ENCODE measurements at regions not wholly inside any gene's neighbourhood (a gene's known extent, or its start where the extent isn't known, plus 50 kb on each side); places are given as distances from the start of the nearest gene placed in this dataset.

DNA sequence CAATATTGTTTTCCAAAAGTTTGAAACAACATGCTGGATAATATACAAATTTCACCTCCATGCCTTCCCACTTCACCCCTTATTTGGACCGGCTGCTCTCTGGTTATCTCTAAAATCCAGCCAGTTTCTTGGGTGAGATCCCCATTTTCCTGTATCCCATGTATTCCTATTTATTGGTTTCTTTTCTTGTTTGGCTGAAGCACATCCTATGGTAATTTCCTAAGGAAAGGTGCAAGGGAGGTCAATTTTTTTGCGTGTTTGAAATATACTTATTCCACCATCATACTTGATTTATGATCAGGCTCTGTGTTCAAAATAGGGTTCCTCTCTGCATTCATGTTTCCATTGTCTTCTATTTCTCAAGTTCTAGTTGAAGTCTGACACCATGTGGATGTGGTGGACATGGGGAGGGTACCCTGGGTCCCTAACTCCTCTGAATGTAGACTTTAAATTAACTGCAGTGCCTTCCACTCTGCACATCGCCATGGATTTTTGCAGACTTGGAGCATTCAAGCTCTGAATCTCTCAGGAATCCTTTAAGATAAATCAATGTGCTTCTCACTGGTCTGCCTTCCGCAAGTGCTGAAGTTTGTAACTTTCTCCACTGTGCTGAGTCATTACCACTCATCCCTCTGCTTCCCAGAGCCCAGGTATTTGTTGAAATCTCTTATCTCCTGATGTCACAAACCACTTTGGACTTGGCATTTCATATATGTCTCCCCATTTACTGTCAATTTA lies 52.1 kb upstream of the TLE3 start:
- no peak for DNase-seq (ENCODE audit: low read depth)
- TF ChIP-seq, protein P1, sequence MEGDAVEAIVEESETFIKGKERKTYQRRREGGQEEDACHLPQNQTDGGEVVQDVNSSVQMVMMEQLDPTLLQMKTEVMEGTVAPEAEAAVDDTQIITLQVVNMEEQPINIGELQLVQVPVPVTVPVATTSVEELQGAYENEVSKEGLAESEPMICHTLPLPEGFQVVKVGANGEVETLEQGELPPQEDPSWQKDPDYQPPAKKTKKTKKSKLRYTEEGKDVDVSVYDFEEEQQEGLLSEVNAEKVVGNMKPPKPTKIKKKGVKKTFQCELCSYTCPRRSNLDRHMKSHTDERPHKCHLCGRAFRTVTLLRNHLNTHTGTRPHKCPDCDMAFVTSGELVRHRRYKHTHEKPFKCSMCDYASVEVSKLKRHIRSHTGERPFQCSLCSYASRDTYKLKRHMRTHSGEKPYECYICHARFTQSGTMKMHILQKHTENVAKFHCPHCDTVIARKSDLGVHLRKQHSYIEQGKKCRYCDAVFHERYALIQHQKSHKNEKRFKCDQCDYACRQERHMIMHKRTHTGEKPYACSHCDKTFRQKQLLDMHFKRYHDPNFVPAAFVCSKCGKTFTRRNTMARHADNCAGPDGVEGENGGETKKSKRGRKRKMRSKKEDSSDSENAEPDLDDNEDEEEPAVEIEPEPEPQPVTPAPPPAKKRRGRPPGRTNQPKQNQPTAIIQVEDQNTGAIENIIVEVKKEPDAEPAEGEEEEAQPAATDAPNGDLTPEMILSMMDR (conservative IDR thresholded peaks at IDR 0.05; ENCODE audit: low read depth, low read length): no peak
- H3K4me3 ChIP-seq (ENCODE audit: low read length): no peak overlapping the region

DNA sequence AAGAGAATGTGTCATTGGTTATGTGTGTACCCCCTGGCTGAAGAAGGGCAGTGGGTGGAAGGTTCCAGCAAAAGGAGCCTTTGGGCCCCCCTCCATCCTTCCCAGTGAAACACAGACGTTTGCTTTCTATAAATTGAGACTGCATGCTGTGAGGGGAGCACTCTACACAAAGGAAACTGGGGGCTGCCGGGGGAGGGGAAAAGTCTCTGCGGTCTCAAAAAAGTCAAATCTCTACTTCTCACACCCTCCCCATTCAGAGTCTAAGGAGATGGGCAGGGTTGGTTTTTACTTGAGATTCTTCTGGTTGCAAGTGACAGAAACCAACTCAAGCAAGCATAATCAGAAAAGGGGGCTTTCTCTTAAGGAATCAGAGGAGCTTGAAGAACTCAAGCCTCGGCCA lies 50.1 kb upstream of the TLE3 start:
- TF ChIP-seq, protein P1 (conservative IDR thresholded peaks at IDR 0.05; ENCODE audit: low read depth, low read length): no peak
- no peak for DNase-seq (ENCODE audit: low read depth)
- H3K4me3 ChIP-seq (ENCODE audit: low read length): no peak overlapping the region
